ENCODE measurements at regions not wholly inside any gene's neighbourhood (a gene's known extent, or its start where the extent isn't known, plus 50 kb on each side); places are given as distances from the start of the nearest gene placed in this dataset.

- Histone ChIP-seq H3K18ac (ENCODE audit: low read length) (no peak overlapping the region), H3K27ac (replicated peaks; ENCODE audit: low read length) (no peak overlapping the region), H3K4ac (ENCODE audit: low read length) (no peak overlapping the region), H2BK120ac (ENCODE audit: low read depth, low read length) (no peak overlapping the region), H2BK5ac (ENCODE audit: low read length) (no peak overlapping the region), H2AFZ (ENCODE audit: low read length) (no peak overlapping the region), H2BK12ac (ENCODE audit: low read length) (no peak overlapping the region), H3K79me1 (ENCODE audit: low read depth, low read length) (no peaks in the 10 kb centered on the region), H4K91ac (ENCODE audit: low read depth, low read length, poor library complexity) (no peak overlapping the region), H3K9me3 (replicated peaks in 1 of 2; ENCODE audit: control insufficient read depth in 2 of 2, insufficient read depth in 1 of 2, low read depth in 1 of 2, low read length in 2 of 2) (no peaks in the 10 kb centered on the region), H3K36me3 (replicated peaks in 1 of 2; ENCODE audit: control insufficient read depth in 2 of 2, insufficient read depth in 2 of 2, low read length in 2 of 2) (no peaks in the 10 kb centered on the region), H2AK5ac (ENCODE audit: low read depth, low read length) (no peak overlapping the region), H3K4me3 (ENCODE audit: low read length in 2 of 2) (no peak overlapping the region), H3K4me1 (ENCODE audit: control insufficient read depth in 2 of 2, insufficient read depth in 1 of 2, low read depth in 1 of 2, low read length in 2 of 2) (peaks cover 0 to 3% of the 10 kb centered on the region in 2 donors), H3K4me2 (ENCODE audit: insufficient read depth, low read length, poor library complexity, severe bottlenecking) (no peak overlapping the region), H3K27me3 (ENCODE audit: control insufficient read depth in 3 of 3, insufficient read depth in 3 of 3, low read depth in 1 of 3, low read length in 3 of 3) (no peaks in the 10 kb centered on the region), H3K9ac (ENCODE audit: low read depth, low read length, poor library complexity) (no peak overlapping the region), H2BK15ac (ENCODE audit: low read length) (no peak overlapping the region), H3K14ac (ENCODE audit: low read length) (no peak overlapping the region), H4K8ac (ENCODE audit: low read depth, low read length) (no peak overlapping the region), H3K23ac (ENCODE audit: low read depth, low read length, poor library complexity) (no peak overlapping the region)
- no CpG with 5 or more reads among the region's 10 CpGs for WGBS, 2 donors (ENCODE audit: extremely low coverage in 2 of 2, insufficient read length in 2 of 2, insufficient replicate concordance in 1 of 2)
- DNase-seq (ENCODE audit: low spot score) = no peak
Observed at GRCh38 chr20:19913927-19914614, 103.1 kb upstream of the NAA20 start.

DNA sequence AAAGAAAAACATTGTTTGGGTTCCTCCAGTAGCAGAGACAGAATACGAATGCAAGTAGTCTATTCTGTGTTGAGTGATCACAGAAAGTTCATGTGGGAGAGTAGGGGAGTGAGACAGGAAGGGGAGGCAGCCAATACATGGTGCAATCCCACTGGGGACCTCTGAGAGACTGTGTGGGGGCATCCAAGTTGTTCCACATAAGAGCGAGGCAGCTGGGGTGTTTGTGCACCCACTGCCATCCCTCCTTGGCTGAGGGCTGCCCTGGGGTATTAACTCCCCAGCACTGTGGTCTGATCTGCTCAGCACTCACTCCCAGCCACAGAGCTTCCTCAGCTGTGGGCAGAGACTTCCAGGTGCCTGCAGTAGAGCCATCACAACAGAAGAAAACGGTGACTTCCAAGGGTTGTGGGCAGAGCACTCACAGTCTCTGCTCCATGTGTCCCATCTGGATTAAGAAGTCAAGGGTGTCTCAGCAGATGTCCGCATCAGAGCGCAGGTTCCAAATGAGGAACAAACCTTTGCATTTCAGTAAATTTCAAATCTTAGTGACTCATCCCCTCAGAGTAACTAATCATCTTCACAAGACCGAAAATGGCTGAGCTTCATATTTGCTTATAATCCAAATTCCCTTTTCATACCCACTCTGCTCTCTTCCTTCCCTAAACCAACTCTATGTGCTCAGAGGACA is 101.9 kb upstream of the NAA20 start:
- H3K14ac ChIP-seq (ENCODE audit: low read length) = no peak overlapping the region
- no peak overlapping the region for H4K91ac ChIP-seq (ENCODE audit: low read depth, low read length, poor library complexity)
- H3K27me3 ChIP-seq (ENCODE audit: control insufficient read depth in 3 of 3, insufficient read depth in 3 of 3, low read depth in 1 of 3, low read length in 3 of 3) = no peaks in the 10 kb centered on the region
- no peak overlapping the region for H2AFZ ChIP-seq (ENCODE audit: low read length)
- H3K27ac ChIP-seq (replicated peaks; ENCODE audit: low read length) = no peak overlapping the region
- H4K8ac ChIP-seq (ENCODE audit: low read depth, low read length) = no peak overlapping the region
- no peak overlapping the region for H3K4me2 ChIP-seq (ENCODE audit: insufficient read depth, low read length, poor library complexity, severe bottlenecking)
- no peak overlapping the region for H2BK15ac ChIP-seq (ENCODE audit: low read length)
- H3K36me3 ChIP-seq (replicated peaks in 1 of 2; ENCODE audit: control insufficient read depth in 2 of 2, insufficient read depth in 2 of 2, low read length in 2 of 2) = no peaks in the 10 kb centered on the region
- no peak overlapping the region for H3K4ac ChIP-seq (ENCODE audit: low read length)
- H2BK120ac ChIP-seq (ENCODE audit: low read depth, low read length) = no peak overlapping the region
- no peak overlapping the region for H3K4me3 ChIP-seq (ENCODE audit: low read length in 2 of 2)
- H2AK5ac ChIP-seq (ENCODE audit: low read depth, low read length) = no peak overlapping the region
- H3K9me3 ChIP-seq (replicated peaks in 1 of 2; ENCODE audit: control insufficient read depth in 2 of 2, insufficient read depth in 1 of 2, low read depth in 1 of 2, low read length in 2 of 2) = no peaks in the 10 kb centered on the region
- H3K79me1 ChIP-seq (ENCODE audit: low read depth, low read length) = no peaks in the 10 kb centered on the region
- H2BK12ac ChIP-seq (ENCODE audit: low read length) = no peak overlapping the region
- no peak for DNase-seq (ENCODE audit: low spot score)
- H2BK5ac ChIP-seq (ENCODE audit: low read length) = no peak overlapping the region
- H3K18ac ChIP-seq (ENCODE audit: low read length) = no peak overlapping the region
- no peak overlapping the region for H3K23ac ChIP-seq (ENCODE audit: low read depth, low read length, poor library complexity)
- H3K4me1 ChIP-seq (ENCODE audit: control insufficient read depth in 2 of 2, insufficient read depth in 1 of 2, low read depth in 1 of 2, low read length in 2 of 2) = peaks cover 0 to 4% of the 10 kb centered on the region in 2 donors
- no CpG with 5 or more reads among the region's 6 CpGs for whole genome bisulfite sequencing, 2 donors (ENCODE audit: extremely low coverage in 2 of 2, insufficient read length in 2 of 2, insufficient replicate concordance in 1 of 2)
- no peak overlapping the region for H3K9ac ChIP-seq (ENCODE audit: low read depth, low read length, poor library complexity)

DNA sequence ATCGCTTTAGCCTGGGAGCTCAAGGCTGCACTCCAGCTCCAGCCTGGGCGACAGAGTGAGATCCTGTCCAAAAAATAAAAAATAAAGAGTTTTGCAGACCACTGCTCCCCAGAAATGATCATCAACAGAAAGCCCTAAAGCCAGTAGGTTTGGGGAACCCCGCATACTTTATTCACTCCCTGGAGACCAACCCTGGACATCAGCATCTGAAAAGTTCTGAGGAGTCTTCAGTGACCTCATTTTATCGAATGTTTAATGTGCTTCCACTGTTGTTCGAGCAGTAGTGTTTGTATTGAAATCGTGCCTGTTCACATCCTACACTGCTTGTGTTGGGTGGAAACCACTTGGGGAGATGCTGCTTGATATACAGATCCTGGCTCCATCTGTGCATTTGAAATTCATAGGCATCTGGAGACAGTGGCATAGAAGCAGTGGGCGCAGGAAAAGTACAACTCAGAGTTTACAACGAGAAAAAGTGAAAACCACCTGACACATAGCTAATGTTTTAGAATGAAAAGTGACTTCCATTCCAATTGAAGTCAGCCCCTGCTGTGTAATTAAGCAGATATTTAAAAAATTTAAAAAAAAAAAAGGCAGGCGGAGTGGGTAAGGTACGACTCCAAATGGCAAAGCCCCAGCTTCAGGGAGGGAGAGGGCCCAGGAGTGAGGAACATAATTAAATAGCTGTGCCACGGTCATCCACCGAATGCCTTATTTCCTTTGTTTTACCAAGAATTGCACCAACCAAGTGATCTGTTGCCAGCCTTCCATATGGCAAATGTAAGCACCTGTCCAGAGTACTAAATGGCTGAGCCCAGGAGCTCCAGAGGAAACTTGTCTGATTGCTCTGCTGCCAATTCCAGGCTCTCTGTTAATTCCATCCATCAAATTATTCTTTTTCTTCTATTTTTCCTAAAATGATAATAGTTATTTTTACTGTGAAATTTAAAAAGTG is 100.4 kb upstream of the NAA20 start:
- no peak overlapping the region for H4K91ac ChIP-seq (ENCODE audit: low read depth, low read length, poor library complexity)
- no peaks in the 10 kb centered on the region for H3K36me3 ChIP-seq (replicated peaks in 1 of 2; ENCODE audit: control insufficient read depth in 2 of 2, insufficient read depth in 2 of 2, low read length in 2 of 2)
- H3K9ac ChIP-seq (ENCODE audit: low read depth, low read length, poor library complexity) = no peak overlapping the region
- H3K79me1 ChIP-seq (ENCODE audit: low read depth, low read length) = no peaks in the 10 kb centered on the region
- H3K4me1 ChIP-seq (ENCODE audit: control insufficient read depth in 2 of 2, insufficient read depth in 1 of 2, low read depth in 1 of 2, low read length in 2 of 2) = peaks cover 3 to 5% of the 10 kb centered on the region in 2 donors
- H3K23ac ChIP-seq (ENCODE audit: low read depth, low read length, poor library complexity) = no peak overlapping the region
- no peak overlapping the region for H2BK120ac ChIP-seq (ENCODE audit: low read depth, low read length)
- no peak overlapping the region for H3K4me3 ChIP-seq (ENCODE audit: low read length in 2 of 2)
- no CpG with 5 or more reads among the region's 12 CpGs for WGBS, 2 donors (ENCODE audit: extremely low coverage in 2 of 2, insufficient read length in 2 of 2, insufficient replicate concordance in 1 of 2)
- no peak overlapping the region for H2BK12ac ChIP-seq (ENCODE audit: low read length)
- H3K27ac ChIP-seq (replicated peaks; ENCODE audit: low read length) = no peak overlapping the region
- H3K4me2 ChIP-seq (ENCODE audit: insufficient read depth, low read length, poor library complexity, severe bottlenecking) = no peak overlapping the region
- H4K8ac ChIP-seq (ENCODE audit: low read depth, low read length) = no peak overlapping the region
- H2AK5ac ChIP-seq (ENCODE audit: low read depth, low read length) = no peak overlapping the region
- H2AFZ ChIP-seq (ENCODE audit: low read length) = no peak overlapping the region
- H2BK15ac ChIP-seq (ENCODE audit: low read length) = no peak overlapping the region
- no peak overlapping the region for H3K4ac ChIP-seq (ENCODE audit: low read length)
- H3K14ac ChIP-seq (ENCODE audit: low read length) = peak overlapping the region; percentile 25
- H3K27me3 ChIP-seq (ENCODE audit: control insufficient read depth in 3 of 3, insufficient read depth in 3 of 3, low read depth in 1 of 3, low read length in 3 of 3) = no peaks in the 10 kb centered on the region
- H3K18ac ChIP-seq (ENCODE audit: low read length) = no peak overlapping the region
- H3K9me3 ChIP-seq (replicated peaks in 1 of 2; ENCODE audit: control insufficient read depth in 2 of 2, insufficient read depth in 1 of 2, low read depth in 1 of 2, low read length in 2 of 2) = no peaks in the 10 kb centered on the region
- DNase-seq (ENCODE audit: low spot score) = no peak
- no peak overlapping the region for H2BK5ac ChIP-seq (ENCODE audit: low read length)

- Histone ChIP-seq H3K9ac (ENCODE audit: low read depth, low read length, poor library complexity) (no peak overlapping the region), H4K91ac (ENCODE audit: low read depth, low read length, poor library complexity) (no peak overlapping the region), H3K9me3 (replicated peaks in 1 of 2; ENCODE audit: control insufficient read depth in 2 of 2, insufficient read depth in 1 of 2, low read depth in 1 of 2, low read length in 2 of 2) (no peaks in the 10 kb centered on the region), H3K4me2 (ENCODE audit: insufficient read depth, low read length, poor library complexity, severe bottlenecking) (no peak overlapping the region), H2AK5ac (ENCODE audit: low read depth, low read length) (no peak overlapping the region), H3K18ac (ENCODE audit: low read length) (no peak overlapping the region), H2BK120ac (ENCODE audit: low read depth, low read length) (no peak overlapping the region), H3K23ac (ENCODE audit: low read depth, low read length, poor library complexity) (no peak overlapping the region), H3K79me1 (ENCODE audit: low read depth, low read length) (no peaks in the 10 kb centered on the region), H4K8ac (ENCODE audit: low read depth, low read length) (no peak overlapping the region), H2BK15ac (ENCODE audit: low read length) (no peak overlapping the region), H2BK5ac (ENCODE audit: low read length) (no peak overlapping the region), H3K36me3 (replicated peaks in 1 of 2; ENCODE audit: control insufficient read depth in 2 of 2, insufficient read depth in 2 of 2, low read length in 2 of 2) (no peaks in the 10 kb centered on the region), H3K14ac (ENCODE audit: low read length) (no peak overlapping the region), H2BK12ac (ENCODE audit: low read length) (no peak overlapping the region), H2AFZ (ENCODE audit: low read length) (no peak overlapping the region), H3K4me1 (ENCODE audit: control insufficient read depth in 2 of 2, insufficient read depth in 1 of 2, low read depth in 1 of 2, low read length in 2 of 2) (peaks cover 3 to 5% of the 10 kb centered on the region in 2 donors), H3K4me3 (ENCODE audit: low read length in 2 of 2) (no peak overlapping the region), H3K4ac (ENCODE audit: low read length) (no peak overlapping the region), H3K27ac (replicated peaks; ENCODE audit: low read length) (no peak overlapping the region), H3K27me3 (ENCODE audit: control insufficient read depth in 3 of 3, insufficient read depth in 3 of 3, low read depth in 1 of 3, low read length in 3 of 3) (no peaks in the 10 kb centered on the region)
- no CpG with 5 or more reads among the region's 5 CpGs for WGBS, 2 donors (ENCODE audit: extremely low coverage in 2 of 2, insufficient read length in 2 of 2, insufficient replicate concordance in 1 of 2)
- DNase-seq (ENCODE audit: low spot score) = no peak
Observed at GRCh38 chr20:19918965-19919329, 98.2 kb upstream of the NAA20 start.

Data from neuronal stem cell (in vitro differentiated cells).